Liver (tissue), 3 donors: ENCODE measurements at regions not wholly inside any gene's neighbourhood (a gene's known extent, or its start where the extent isn't known, plus 50 kb on each side); places are given as distances from the start of the nearest gene placed in this dataset.

Experiments
- CTCF ChIP-seq: fragments of 150-350 bp; IDR thresholded peaks from 2 replicates; pipeline ENCODE4 v1.5.1; 2017; ENCODE audit warnings: improper control_type of control experiment, low read depth, low read length; ENCODE audit not compliant: missing input control
- RAD21 ChIP-seq, 2 donors: IDR thresholded peaks; 2 replicates each; pipeline ENCODE4 v1.6.1; 2016; ENCODE audit warnings: antibody characterized with exemption in 2 of 2, mild to moderate bottlenecking in 2 of 2
- REST ChIP-seq: IDR thresholded peaks from 2 replicates; pipeline ENCODE4 v1.6.1; 2016; ENCODE audit warnings: antibody characterized with exemption, mild to moderate bottlenecking
- TAF1 ChIP-seq: conservative IDR thresholded peaks from 2 replicates; pipeline ENCODE4 v1.6.1; 2016; ENCODE audit warnings: antibody characterized with exemption, mild to moderate bottlenecking
- YY1 ChIP-seq: IDR thresholded peaks from 2 replicates; pipeline ENCODE4 v1.6.1; 2016; ENCODE audit warnings: antibody characterized with exemption, mild to moderate bottlenecking
- ZBTB33 ChIP-seq: IDR thresholded peaks from 2 replicates; pipeline ENCODE4 v1.6.1; 2016; ENCODE audit warnings: antibody characterized with exemption
- donor health status: healthy.
- donor health status: healthy.

DNA sequence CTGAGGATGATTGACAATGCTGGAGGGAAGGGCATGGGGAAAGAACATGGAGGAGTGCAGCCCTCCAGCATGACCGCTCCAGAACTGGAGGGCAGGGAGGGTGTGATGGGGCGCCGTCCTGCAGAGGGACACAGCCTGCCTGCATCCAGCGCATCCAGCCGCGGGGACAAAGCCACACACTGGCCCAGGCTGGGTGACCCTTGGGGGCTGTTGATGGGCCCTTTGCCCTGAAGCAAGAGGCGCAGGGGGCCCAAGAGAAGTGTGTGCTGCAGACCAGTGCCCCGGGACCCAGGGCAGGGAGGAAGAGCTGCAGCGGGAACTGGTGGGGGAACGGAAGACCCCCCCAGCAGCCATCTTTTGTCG lies 169.8 kb upstream of the PPP1R26 start:
- no peak for TF ChIP-seq CTCF
- TF ChIP-seq YY1 = no peak
- no peak for TF ChIP-seq REST
- no peak for TF ChIP-seq ZBTB33
- TF ChIP-seq RAD21 (IDR thresholded peaks at IDR 0.05) = no peak
- no peak for TF ChIP-seq TAF1
